Ramos (cell line): ENCODE measurements at regions not wholly inside any gene's neighbourhood (a gene's known extent, or its start where the extent isn't known, plus 50 kb on each side); places are given as distances from the start of the nearest gene placed in this dataset.
"Not testable (repeated sequence)": the region's sequence is repeated elsewhere in the genome, so short reads cannot be mapped to it uniquely, and the experiment has no call there.

Experiments
- in situ Hi-C: fragments of 300-500 bp; cut with MboI; formaldehyde crosslinking; loops from one replicate; pipeline ENCODE4 v1.14.3; 2022; ENCODE audit warnings: low sequenced_read_pairs; ENCODE audit not compliant: unreplicated experiment

DNA sequence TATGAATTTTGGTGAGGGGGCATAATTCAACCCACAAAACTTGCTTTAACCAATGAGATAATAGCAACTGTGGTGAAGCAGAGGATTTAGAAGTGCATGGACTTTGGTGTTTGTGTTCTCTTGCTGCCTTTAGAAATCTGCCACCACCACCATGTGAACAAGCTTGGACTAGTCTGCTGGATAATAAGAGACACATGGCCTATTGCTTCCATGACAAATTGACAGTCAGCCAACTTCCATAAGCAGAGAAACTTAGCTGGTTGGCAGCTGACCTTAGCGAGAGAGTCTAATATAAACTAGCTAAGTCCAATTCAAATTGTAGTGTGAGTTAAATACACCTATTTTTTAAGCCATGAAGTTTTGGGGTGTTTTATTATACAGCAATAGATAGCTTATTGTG lies 482.1 kb upstream of the ANO5 start:
- in situ Hi-C loops: no loop called here

DNA sequence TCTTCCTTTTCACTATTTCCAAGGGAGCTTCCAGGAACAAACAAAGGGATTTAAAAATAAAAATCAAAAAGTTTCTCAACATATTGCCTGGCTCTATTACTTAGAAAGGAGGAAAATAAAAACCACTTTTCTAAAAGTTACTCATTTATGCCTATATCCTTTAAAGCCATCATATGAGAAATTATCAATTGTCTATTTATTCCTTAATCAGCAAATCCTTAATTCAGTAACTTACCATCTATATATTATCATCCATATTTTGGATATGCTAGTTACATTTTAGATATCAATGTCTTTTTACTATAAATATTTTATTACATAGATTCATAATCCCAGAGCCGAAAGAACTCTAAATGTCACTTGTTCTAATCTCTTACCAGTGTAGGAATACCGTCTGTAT lies 481.5 kb upstream of the ANO5 start:
- in situ Hi-C loops: no loop called here

DNA sequence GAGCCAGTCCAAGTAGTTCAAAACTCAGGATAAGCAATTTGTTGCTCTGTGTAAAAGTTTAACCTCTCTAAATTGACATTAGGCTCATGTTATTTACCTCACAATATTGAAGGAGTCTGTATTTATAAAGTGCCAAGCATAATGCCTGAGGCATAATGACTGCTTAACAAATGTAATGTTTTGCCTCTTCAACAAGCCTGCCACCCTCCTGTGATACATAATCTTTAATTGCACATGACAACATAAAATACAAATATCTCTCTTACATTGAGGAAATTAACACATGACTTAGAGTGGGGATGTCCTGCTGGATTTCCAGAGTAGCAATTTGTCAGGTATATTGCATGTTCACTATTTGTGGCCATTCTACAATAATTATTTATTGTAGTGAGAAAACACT lies 469.2 kb upstream of the ANO5 start:
- in situ Hi-C loops: no loop called here

DNA sequence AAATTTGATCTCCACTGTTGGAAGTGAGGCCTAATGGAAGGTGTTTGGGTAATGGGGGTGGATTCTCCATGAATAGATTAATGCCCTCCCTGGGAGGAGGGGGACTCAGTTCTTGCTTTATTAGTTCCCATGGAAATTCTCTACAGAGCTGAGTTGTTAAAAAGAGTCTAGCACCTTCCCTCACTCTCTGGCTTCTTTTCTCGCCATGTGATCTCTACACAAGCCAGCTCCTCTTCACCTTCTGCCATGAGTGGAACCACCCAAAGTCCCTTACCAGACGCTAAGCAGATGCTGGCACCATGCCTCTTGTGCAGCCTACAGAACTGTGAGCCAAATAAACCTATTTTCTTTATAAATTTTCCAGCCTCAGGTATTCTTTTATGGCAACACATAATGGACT lies 465.8 kb upstream of the ANO5 start:
- in situ Hi-C loops: no loop called here

DNA sequence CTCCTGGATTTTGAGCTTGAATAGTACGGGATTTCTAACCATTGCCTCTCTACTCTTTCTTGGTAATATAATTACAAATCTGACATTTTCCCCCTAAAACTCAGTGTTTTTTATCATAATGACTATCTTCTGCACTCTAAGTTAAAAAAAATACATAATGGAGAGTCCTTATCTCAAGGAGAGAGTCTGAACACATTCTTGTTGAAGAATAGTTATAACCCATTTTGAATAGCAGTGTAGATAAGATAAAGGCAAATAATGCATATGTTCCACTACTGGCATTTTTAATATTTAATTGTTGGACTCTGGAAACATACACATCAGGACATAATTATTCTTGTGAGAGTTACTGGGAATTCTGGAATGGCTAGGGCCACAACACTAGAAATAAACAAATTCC lies 456.5 kb upstream of the ANO5 start:
- in situ Hi-C loops: no loop called here

DNA sequence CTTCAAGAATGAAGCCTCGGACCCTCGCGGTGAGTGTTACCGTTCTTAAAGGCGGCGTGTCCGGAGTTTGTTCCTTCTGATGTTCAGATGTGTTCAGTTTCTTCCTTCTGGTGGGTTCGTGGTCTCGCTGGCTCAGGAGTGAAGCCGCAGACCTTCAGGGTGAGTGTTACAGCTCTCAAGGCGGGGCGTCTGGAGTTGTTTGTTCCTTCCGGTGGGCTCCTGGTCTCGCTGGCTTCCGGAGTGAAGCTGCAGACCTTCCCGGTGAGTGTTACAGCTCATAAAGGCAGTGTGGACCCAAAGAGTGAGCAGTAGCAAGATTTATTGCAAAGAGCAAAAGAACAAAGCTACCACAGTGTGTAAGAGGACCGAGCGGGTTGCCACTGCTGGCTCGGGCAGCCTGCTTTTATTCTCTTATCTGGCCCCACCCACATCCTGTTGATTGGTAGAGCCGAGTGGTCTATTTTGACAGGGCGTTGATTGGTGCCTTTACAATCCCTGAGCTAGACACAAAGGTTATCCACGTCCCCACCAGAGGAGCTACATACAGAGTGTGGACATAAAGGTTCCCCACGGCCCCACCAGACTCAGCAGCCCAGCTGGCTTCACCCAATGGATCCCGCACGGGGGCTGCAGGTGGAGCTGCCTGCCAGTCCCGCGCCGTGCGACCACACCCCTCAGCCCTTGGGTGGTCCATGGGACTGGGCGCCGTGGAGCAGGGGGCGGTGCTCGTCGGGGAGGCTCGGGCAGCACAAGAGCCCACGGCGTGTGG lies 440.2 kb upstream of the ANO5 start:
- in situ Hi-C loops: not testable (repeated sequence)

DNA sequence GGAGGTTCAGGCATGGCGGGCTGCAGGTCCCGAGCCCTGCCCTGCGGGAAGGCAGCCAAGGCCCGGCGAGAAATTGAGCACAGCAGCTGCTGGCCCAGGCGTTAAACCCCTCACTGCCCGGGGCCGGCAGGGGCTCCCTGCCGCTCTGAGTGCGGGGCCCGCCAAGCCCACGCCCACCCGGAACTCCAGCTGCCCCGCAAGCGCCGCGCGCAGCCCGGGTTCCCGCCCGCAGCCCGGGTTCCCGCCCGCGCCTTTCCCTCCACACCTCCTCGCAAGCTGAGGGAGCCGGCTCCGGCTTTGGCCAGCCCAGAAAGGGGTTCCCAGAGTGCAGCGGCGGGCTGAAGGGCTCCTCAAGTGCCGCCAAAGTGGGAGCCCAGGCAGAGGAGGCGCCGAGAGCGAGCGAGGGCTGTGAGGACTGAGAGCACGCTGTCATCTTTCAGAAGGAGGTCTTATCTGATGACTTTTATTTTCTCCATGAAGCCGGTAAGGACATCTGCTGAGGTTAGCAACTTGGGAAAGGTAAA lies 439.6 kb upstream of the ANO5 start:
- in situ Hi-C loops: not testable (repeated sequence)

DNA sequence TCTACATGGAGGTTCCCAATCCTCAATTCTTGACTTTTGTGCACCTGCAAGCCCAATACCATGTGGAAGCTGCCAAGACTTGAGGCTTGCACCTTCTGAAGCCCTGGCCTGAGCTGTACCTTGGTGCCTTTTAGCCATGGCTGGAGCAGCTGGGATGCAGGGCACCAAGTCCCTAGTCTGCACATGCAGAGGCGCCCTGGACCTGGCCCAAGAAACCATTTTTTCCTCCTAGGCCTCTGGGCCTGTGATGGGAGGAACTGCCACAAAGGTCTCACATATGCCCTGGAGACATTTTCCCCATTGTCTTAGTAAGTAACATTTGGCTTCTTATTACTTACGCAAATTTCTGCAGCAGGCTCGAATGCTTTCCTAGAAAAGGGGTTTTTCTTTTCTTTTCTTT lies 431.9 kb upstream of the ANO5 start:
- in situ Hi-C loops: no loop called here

DNA sequence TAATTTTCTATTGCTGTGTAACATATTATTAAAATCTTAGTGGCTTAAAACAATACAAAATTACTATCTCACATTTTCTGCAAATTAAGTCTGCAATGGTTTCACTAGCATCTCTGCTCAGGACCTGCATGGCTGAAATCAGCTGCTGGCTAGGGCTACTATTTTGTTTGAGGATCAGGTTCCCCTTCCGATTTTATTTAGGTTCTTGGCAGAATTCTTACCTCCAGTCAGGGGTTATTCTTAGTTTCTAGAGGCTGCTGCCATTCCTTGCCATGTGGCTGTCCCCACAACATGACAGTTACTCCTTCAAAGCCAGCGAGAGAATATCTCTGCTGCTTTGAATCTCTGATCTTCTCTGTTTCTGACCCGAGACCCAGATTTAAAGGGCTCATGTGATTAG lies 424.5 kb upstream of the ANO5 start:
- in situ Hi-C loops: no loop called here

DNA sequence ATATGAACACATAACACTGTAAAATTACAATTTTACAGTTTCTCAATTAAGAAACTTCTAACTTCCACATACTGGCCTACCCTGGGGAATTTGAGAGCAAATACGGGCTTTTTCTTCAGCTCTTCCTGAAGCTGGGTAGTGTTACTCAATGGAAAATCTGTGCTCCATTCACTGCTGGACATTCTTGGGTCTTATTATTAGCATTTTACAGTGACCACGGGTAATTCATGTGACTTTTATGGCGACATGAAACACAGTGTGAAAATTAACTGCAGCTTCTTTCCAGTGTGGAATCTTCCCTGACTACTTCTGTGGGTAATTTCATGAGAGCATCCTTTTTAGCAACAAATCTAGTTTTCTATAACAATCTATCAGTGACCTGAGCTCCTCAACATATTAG lies 423.7 kb upstream of the ANO5 start:
- in situ Hi-C loops: no loop called here

DNA sequence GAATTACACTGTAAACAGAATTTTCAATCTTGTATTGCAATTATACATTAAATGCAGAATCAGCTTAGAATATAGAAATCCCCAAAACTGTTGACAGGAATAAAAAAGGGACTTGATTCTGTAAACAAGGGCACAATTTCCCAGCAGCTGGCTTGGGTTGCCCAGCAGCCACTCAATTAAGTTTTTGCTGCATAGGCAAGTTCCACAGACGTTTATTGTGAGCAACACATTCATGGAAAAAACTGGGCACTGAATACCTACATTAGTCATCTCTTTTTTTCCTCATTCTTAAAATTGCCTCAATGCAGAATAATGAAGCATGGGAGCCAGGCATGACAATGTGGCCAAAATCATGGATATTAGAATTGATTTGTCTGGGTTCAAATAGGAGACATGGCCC lies 421.8 kb upstream of the ANO5 start:
- in situ Hi-C loops: no loop called here

DNA sequence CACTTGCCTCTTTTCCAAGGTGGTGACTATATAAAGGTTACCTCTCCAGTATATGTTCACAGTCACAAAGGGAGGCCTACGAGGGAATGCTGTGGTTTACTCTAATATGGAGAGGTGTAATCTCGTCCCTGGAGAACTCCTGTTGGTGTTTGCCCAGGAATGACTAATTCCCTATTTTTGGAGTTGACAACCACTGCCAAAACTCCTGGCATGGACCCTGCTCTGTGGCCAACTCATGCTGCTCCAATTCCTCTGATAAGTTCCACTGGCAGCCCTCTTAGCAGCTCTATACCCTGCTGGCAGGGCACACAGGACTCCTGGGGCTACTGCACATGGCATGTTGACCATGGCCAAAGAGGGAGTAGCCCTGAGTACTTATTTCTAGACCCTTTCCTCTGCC lies 418.7 kb upstream of the ANO5 start:
- in situ Hi-C loops: no loop called here

DNA sequence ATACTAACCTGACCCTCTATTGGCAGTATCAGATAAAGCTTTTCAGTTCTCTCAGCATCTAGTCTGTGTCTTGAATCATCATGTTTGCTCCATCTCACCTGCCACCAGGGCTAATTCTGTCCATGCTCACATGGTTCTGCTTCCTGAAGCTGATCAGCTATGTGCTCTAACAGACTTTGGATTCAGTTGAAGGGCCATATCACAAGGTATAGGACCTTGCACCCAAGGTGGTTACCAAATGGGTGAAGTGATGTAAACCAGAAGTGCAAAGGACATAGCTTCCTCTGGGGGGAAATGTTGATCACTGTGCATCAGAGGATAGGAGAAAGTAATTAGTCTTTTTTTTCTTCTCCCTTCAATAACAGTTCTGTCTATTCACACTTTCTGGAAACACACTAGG lies 417.0 kb upstream of the ANO5 start:
- in situ Hi-C loops: no loop called here

DNA sequence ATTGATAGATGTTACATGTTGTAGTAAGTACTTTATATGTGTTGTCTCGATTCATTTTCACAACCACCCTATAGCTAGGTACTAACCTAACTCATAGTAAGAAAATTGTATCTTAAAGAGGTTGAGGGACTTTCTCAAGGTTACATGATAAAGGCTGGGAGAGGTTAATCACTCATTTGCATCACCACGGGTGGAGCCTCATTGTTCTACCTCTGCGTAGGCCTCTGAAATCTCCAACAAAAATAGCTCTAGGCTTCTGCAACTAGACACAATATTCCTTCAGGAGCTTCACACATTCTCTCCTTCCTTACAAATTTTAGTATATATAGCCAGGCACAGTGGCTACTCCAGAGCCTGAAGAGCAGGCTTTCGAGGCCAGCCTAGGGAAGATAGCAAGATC lies 408.9 kb upstream of the ANO5 start:
- in situ Hi-C loops: no loop called here

DNA sequence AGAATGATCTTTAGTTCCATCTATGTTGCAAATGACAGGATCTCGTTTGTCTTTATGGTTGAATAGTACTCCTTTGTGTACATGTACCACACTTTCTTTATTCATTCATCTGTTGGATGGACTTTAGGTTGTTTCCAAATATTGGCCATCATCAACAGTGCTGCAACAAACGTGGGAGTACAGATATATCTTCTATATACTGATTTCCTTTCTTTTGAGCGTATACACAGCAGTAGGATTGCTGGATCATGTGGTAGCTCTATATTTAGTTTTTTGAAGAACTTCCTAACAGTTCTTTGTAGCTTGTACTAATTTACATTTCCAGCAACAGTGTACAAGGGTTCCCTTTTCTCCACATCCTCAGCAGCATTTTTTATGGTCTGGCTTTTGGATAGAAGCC lies 407.5 kb upstream of the ANO5 start:
- in situ Hi-C loops: no loop called here

DNA sequence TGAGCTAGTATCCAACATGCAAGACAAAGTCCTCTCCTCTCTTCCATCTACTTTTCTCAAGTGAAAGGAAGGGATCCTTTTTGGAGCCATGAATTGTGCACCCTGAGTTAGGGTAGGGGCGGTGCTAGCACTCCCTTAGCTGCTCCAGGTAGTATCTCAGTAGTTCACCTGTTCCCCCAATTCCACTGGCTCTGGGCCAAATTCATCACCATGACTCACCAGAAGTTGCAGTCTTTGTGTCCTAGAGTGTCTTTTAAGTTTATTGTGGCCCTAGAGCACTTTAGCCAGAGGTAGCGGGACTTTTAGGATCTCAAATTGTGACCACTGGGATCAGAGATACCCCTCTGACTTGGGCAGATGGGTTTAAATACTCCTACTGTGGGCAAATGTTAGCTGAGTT lies 398.6 kb upstream of the ANO5 start:
- in situ Hi-C loops: no loop called here

DNA sequence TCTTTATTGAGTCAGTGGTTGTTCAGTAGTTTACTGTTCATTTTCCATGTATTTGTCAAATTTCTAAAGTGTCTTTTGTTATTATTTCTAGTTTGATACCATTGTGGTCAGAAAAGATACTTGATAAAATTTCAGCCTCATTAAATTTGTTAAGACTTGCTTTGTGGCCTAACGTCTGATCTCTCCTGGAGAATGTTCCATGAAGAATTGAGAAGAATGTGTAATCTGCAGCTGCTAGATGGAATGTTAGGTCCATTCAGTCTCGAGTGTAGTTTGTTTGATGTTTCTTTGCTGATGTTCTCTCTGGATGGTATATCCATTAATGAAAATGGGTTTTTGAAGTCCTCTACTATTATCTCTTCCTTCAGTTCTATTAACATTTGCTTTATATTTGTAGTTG lies 394.7 kb upstream of the ANO5 start:
- in situ Hi-C loops: no loop called here

DNA sequence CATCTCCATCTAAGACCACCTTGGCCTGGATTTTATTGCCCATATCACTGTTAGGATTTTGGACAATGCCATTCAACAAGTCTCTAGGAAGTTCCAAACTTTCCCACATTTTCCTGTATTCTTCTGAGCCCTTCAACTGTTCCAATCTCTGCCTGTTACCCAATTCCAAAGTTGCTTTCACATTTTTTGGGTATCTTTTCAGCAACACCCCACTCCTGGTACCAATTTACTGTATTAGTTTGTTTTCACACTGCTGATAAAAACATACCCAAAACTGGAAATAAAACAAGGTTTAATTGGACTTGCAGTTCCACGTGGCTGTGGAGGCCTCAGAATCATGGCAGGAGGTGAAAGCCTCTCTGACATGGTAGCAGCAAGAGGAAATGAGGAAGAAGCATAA lies 388.4 kb upstream of the ANO5 start:
- in situ Hi-C loops: not testable (repeated sequence)

DNA sequence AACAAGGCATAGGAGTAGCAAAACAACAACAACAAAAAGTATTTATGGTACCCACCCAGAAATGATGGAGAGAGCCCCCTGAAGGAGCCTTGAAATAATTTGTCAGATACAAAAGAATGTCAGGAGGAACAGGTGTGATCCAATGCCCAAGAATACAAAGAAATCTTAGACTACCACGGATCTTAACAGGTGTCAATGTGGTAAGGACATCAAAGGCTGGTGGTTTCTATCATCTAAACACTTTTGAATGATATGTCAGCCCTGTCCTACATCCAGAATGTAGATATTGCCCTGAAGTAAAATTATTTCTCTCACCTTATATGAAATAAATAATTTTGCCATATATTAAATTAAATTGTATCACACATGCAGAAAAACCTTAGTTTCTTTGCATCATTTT lies 386.4 kb upstream of the ANO5 start:
- in situ Hi-C loops: no loop called here

DNA sequence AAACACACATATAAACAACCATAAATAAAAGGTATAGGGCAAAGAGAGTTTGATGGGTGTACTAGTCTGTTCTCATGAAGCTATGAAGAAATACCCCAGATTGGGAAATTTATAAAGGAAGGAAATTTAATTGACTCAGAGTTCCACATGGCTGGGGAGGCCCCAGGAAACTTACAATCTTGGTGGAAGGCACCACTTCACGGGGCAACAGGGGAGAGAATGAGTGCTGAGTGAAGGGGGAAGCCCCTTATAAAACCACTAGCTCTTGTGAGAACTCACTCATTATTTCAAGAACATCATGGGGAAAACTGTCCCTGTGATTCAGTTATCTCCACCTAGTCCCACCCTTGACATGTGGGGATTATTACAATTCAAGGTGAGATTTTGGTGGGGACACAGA lies 385.9 kb upstream of the ANO5 start:
- in situ Hi-C loops: no loop called here

DNA sequence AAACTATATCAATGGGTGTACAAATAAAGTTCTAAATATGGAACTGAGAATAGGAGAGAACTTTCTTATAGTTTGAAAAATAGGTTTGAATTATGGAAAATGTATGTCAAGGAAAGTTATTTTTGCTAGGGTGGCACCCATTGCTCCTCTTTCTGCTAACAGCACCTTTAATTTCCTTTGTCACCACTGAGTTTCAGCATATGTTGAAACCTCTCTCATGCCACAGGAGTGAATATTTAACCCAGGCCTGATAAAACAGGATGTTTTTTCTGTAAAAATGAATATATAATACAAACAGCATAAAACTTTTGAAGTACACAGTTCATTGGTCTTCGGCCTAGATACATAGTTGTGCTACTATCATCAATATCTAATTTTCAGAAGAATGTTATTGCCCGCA lies 385.5 kb upstream of the ANO5 start:
- in situ Hi-C loops: no loop called here

DNA sequence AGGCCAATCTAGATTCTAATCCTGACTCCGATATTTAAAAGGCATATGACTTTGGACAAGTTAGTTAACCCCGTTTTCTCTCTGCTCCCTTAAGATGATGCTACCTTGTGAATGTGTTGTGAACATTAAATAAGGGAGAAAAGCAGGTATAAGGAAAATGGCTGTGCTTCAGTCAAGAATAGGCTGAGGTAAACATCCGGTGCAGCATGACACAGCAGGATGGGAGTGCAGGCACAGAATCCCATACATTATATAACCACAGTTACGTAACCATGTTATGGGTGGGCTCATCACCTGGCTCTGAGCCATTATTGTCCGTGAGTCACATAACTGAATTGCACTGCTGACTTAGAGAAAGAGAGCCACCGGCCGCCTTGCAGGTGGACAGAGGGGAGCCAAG lies 382.2 kb upstream of the ANO5 start:
- in situ Hi-C loops: no loop called here

DNA sequence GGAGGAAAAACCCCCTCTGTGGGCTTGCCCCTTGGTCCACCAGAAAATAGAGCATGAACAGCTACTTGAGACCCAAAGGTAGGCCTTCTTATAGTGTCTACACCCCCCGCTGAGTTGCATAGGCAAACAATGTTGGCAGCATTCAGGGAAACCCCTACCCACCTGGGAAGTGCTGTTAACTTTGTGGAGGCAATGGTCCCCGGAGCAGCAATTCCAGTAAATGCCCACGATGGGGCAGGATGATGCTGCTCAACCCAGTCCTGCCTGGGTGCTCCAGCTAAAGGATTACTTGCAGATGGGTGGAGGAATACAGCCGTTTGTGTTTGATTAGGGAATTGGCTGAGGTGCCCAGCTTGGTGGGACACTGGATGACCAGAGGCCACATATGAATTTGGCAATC lies 381.3 kb upstream of the ANO5 start:
- in situ Hi-C loops: no loop called here
